GM21528 (cell line): ENCODE measurements at regions not wholly inside any gene's neighbourhood (a gene's known extent, or its start where the extent isn't known, plus 50 kb on each side); places are given as distances from the start of the nearest gene placed in this dataset.

ENCODE experiments used
- ATAC-seq: cut with Tn5 transposase; IDR thresholded peaks from one replicate; pipeline ENCODE4 v1.9.1; 2021; ENCODE audit warnings: mild to moderate bottlenecking, moderate library complexity; ENCODE audit not compliant: unreplicated experiment, low FRiP score

- no peak for ATAC-seq
Measured at GRCh38 chr10:78184851-78185692, 151.4 kb downstream of the RPS24 start.

- ATAC-seq = no peak
Measured at GRCh38 chr10:78185693-78186055, 152.0 kb downstream of the RPS24 start.

GRCh38 chr10:78186572-78186971 lies 152.9 kb downstream of the RPS24 start:
- no peak for ATAC-seq

- no peak for ATAC-seq
Measured at GRCh38 chr10:78187371-78187770, 153.7 kb downstream of the RPS24 start.

- no peak for ATAC-seq
Measured at GRCh38 chr10:78188446-78188845, 154.8 kb downstream of the RPS24 start.

- no peak for ATAC-seq
Measured at GRCh38 chr10:78190051-78190825, 156.6 kb downstream of the RPS24 start.

GRCh38 chr10:78191301-78191700 lies 157.6 kb downstream of the RPS24 start:
- ATAC-seq = no peak

- ATAC-seq = no peak
Measured at GRCh38 chr10:78193189-78193588, 159.5 kb downstream of the RPS24 start.

- ATAC-seq = no peak
Measured at GRCh38 chr10:78194050-78194449, 160.4 kb downstream of the RPS24 start.

- no peak for ATAC-seq
Measured at GRCh38 chr10:78194539-78195402, 161.1 kb downstream of the RPS24 start.

- no peak for ATAC-seq
Measured at GRCh38 chr10:78196396-78196795, 162.7 kb downstream of the RPS24 start.

GRCh38 chr10:78196964-78197363 lies 163.3 kb downstream of the RPS24 start:
- no peak for ATAC-seq

GRCh38 chr10:78197628-78198272 lies 164.1 kb downstream of the RPS24 start:
- no peak for ATAC-seq

- no peak for ATAC-seq
Measured at GRCh38 chr10:78199005-78199725, 165.5 kb downstream of the RPS24 start.

GRCh38 chr10:78199759-78200158 lies 166.1 kb downstream of the RPS24 start:
- no peak for ATAC-seq

GRCh38 chr10:78200686-78201085 lies 167.0 kb downstream of the RPS24 start:
- no peak for ATAC-seq

GRCh38 chr10:78202386-78202785 lies 168.7 kb downstream of the RPS24 start:
- ATAC-seq = no peak

- no peak for ATAC-seq
Measured at GRCh38 chr10:78203915-78204818, 170.5 kb downstream of the RPS24 start.
